ENCODE measurements at regions not wholly inside any gene's neighbourhood (a gene's known extent, or its start where the extent isn't known, plus 50 kb on each side); places are given as distances from the start of the nearest gene placed in this dataset.
A peak's percentile ranks its signal among the peaks of the same experiment; 100 is the strongest.

DNA sequence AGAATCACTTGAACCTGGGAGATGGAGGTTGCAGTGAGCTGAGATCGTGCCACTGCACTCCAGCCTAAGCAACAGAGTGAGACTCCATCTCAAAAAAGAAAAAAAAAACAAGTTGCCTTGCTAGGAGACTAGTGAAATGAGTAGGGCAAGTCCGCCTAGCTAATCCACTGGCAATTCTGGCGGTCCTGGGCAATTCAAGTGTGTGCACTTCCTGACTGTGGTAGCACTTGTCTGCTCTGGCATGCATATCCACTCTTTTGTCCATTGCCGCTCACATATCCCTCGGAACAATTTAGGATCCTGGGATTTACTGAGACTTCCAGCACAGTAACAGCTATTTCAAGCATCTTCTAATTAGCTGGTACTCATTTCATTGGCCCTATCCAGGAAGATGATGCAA, 426.3 kb upstream of the ADGRL2 start:
- no peak for FAIRE-seq
- Histone ChIP-seq H3K9ac (ENCODE audit: low read length in 3 of 3) (no peak overlapping the region), H3K27me3 (ENCODE audit: control insufficient read depth, insufficient read depth, low read length) (no peaks in the 10 kb centered on the region), H3K4me1 (ENCODE audit: control insufficient read depth in 2 of 3, insufficient read depth in 2 of 3, low read depth in 1 of 3, low read length in 3 of 3) (no peaks in the 10 kb centered on the region), H3K9me3 (ENCODE audit: control insufficient read depth in 2 of 3, insufficient read depth in 1 of 3, low read length in 3 of 3) (no peaks in the 10 kb centered on the region), H3K4me3 (ENCODE audit: low read length in 3 of 3) (no peak overlapping the region), H3K36me3 (ENCODE audit: control insufficient read depth in 2 of 3, insufficient read depth in 3 of 3, low read length in 3 of 3) (no peaks in the 10 kb centered on the region), H3K27ac (ENCODE audit: low read depth in 2 of 2, low read length in 2 of 2) (no peak overlapping the region)
- DNase-seq, result no peak
- TF ChIP-seq, protein P1, sequence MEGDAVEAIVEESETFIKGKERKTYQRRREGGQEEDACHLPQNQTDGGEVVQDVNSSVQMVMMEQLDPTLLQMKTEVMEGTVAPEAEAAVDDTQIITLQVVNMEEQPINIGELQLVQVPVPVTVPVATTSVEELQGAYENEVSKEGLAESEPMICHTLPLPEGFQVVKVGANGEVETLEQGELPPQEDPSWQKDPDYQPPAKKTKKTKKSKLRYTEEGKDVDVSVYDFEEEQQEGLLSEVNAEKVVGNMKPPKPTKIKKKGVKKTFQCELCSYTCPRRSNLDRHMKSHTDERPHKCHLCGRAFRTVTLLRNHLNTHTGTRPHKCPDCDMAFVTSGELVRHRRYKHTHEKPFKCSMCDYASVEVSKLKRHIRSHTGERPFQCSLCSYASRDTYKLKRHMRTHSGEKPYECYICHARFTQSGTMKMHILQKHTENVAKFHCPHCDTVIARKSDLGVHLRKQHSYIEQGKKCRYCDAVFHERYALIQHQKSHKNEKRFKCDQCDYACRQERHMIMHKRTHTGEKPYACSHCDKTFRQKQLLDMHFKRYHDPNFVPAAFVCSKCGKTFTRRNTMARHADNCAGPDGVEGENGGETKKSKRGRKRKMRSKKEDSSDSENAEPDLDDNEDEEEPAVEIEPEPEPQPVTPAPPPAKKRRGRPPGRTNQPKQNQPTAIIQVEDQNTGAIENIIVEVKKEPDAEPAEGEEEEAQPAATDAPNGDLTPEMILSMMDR (IDR thresholded peaks at IDR 0.05; ENCODE audit: borderline replicate concordance, extremely low read depth, insufficient read depth), result no peak
- intact Hi-C loops (cut with DNase I), result no loop called here

DNA sequence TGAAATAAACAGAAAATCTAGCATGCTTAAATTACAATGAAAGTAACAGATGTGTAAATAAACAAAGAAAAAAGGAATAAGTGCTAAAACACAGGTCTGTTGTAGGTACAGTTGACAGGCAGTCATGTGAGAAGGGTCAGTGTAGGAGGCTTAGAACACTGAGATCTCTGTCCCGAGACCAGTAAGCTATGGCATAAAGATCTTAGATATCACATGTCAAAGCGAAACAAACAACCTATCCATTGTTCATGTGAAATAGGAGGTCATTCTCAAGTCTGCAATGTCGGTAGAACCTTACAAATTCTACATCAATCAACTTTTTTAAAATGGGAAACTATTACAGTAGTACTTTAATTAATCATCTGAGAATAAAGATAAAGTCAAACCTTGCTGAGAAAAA, 428.9 kb upstream of the ADGRL2 start:
- intact Hi-C loops (cut with DNase I), result no loop called here
- H3K9ac ChIP-seq (ENCODE audit: low read length in 3 of 3), result no peak overlapping the region
- DNase-seq (peak in 2 of 5 donors; percentile 39 to 56), FAIRE-seq (no peak)
- no peak overlapping the region for H3K27ac ChIP-seq (ENCODE audit: low read depth in 2 of 2, low read length in 2 of 2)
- no peaks in the 10 kb centered on the region for H3K36me3 ChIP-seq (ENCODE audit: control insufficient read depth in 2 of 3, insufficient read depth in 3 of 3, low read length in 3 of 3)
- H3K27me3 ChIP-seq (ENCODE audit: control insufficient read depth, insufficient read depth, low read length), result no peaks in the 10 kb centered on the region
- no peaks in the 10 kb centered on the region for H3K9me3 ChIP-seq (ENCODE audit: control insufficient read depth in 2 of 3, insufficient read depth in 1 of 3, low read length in 3 of 3)
- TF ChIP-seq, protein P1 (IDR thresholded peaks at IDR 0.05; ENCODE audit: borderline replicate concordance, extremely low read depth, insufficient read depth), result no peak
- no peaks in the 10 kb centered on the region for H3K4me1 ChIP-seq (ENCODE audit: control insufficient read depth in 2 of 3, insufficient read depth in 2 of 3, low read depth in 1 of 3, low read length in 3 of 3)
- no peak overlapping the region for H3K4me3 ChIP-seq (ENCODE audit: low read length in 3 of 3)

DNA sequence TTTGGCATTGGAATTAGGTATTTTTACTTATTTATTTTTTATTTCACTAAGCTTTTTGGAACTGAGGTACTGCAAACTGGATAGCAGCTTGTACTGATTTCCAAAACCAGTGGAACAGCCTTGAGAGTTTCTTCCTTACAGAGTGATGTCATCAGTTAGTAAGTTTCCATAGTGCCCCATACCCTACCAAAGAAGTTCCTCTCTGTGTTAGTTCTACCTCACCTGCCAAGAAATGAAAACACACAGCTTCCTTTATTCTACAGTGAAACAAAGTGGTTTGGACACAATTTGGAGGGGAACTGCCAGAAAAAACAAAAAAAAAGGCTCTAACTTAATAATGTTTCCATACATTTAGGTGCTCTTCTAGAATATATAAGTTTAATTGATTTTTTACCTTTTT, 430.9 kb upstream of the ADGRL2 start:
- intact Hi-C loops (cut with DNase I), result no loop called here
- FAIRE-seq, result no peak
- Histone ChIP-seq H3K9ac (ENCODE audit: low read length in 3 of 3) (no peak overlapping the region), H3K4me3 (ENCODE audit: low read length in 3 of 3) (no peak overlapping the region), H3K9me3 (ENCODE audit: control insufficient read depth in 2 of 3, insufficient read depth in 1 of 3, low read length in 3 of 3) (no peaks in the 10 kb centered on the region), H3K27me3 (ENCODE audit: control insufficient read depth, insufficient read depth, low read length) (no peaks in the 10 kb centered on the region), H3K27ac (ENCODE audit: low read depth in 2 of 2, low read length in 2 of 2) (no peak overlapping the region), H3K36me3 (ENCODE audit: control insufficient read depth in 2 of 3, insufficient read depth in 3 of 3, low read length in 3 of 3) (no peaks in the 10 kb centered on the region), H3K4me1 (ENCODE audit: control insufficient read depth in 2 of 3, insufficient read depth in 2 of 3, low read depth in 1 of 3, low read length in 3 of 3) (no peaks in the 10 kb centered on the region)
- peak in 1 of 5 donors; percentile 16 for DNase-seq
- TF ChIP-seq, protein P1 (IDR thresholded peaks at IDR 0.05; ENCODE audit: borderline replicate concordance, extremely low read depth, insufficient read depth), result no peak

DNA sequence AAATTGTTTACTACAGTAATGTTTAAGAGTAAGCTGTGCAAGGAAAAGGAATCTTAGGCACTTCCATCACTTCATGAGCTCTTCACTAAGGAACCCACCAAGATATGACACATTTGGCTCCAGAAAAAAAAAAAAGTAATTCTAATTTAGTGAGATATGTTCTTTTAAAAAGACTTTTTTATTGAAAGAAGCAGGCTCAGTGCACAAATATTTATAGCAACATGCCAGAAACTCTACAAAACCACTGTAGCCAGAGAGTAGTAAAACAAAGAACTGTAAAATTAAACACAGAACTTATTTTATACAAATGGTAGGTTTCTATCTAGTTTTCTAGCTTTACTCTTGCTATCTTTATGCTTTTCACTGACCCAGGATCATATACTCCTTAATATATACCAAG, 434.6 kb upstream of the ADGRL2 start:
- Histone ChIP-seq H3K27me3 (ENCODE audit: control insufficient read depth, insufficient read depth, low read length) (no peaks in the 10 kb centered on the region), H3K9ac (ENCODE audit: low read length in 3 of 3) (no peak overlapping the region), H3K36me3 (ENCODE audit: control insufficient read depth in 2 of 3, insufficient read depth in 3 of 3, low read length in 3 of 3) (no peaks in the 10 kb centered on the region), H3K4me3 (ENCODE audit: low read length in 3 of 3) (no peak overlapping the region), H3K9me3 (ENCODE audit: control insufficient read depth in 2 of 3, insufficient read depth in 1 of 3, low read length in 3 of 3) (no peaks in the 10 kb centered on the region), H3K27ac (ENCODE audit: low read depth in 2 of 2, low read length in 2 of 2) (no peak overlapping the region), H3K4me1 (ENCODE audit: control insufficient read depth in 2 of 3, insufficient read depth in 2 of 3, low read depth in 1 of 3, low read length in 3 of 3) (no peaks in the 10 kb centered on the region)
- FAIRE-seq (no peak), DNase-seq (no peak)
- intact Hi-C loops (cut with DNase I), result no loop called here
- TF ChIP-seq, protein P1 (IDR thresholded peaks at IDR 0.05; ENCODE audit: borderline replicate concordance, extremely low read depth, insufficient read depth), result no peak

All from kidney (tissue), 13 donors.